ENCODE measurements at regions not wholly inside any gene's neighbourhood (a gene's known extent, or its start where the extent isn't known, plus 50 kb on each side); places are given as distances from the start of the nearest gene placed in this dataset.

DNA sequence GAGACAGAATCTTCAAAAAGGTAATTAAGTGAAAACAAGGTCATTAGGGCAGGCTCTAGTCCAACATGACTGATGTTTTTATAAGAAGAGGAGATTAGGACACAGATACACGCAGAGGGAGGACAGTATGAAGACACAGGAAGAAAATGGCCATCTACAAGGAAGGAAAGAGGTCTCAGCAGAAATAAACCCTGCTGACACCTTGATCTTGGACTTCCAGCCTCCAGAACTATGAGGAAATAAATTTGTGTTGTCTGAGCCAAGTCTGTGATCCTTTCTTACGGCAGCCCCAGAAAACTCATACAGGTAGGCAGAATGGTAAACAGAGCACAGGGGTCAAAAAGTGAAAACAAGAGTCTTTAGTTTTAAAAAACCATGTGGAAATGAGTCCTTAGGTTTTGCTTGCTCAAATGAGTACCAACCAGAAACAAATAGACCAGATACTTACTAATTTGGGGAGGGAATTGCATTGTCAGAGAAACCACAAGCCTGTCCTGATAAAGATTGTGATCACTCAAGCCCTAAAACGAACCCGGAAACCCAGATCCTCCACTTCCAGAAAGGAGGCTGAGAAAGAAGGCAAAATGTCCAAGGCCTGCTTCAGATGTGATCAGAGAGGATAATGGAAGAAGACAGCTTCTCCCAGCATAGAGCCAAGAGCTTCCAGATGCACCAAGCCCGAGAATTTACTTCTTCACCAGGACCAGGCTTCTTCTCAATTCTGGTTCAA lies 93.9 kb downstream of the DUSP6 start:
- Histone ChIP-seq H2BK15ac (ENCODE audit: low read length) (no peak overlapping the region), H3K4me1 (ENCODE audit: control insufficient read depth in 2 of 2, insufficient read depth in 1 of 2, low read depth in 1 of 2, low read length in 2 of 2) (no peaks in the 10 kb centered on the region), H2AFZ (ENCODE audit: low read length) (no peak overlapping the region), H3K27me3 (ENCODE audit: control insufficient read depth in 3 of 3, insufficient read depth in 3 of 3, low read depth in 1 of 3, low read length in 3 of 3) (no peaks in the 10 kb centered on the region), H3K4me2 (ENCODE audit: insufficient read depth, low read length, poor library complexity, severe bottlenecking) (no peak overlapping the region), H3K23ac (ENCODE audit: low read depth, low read length, poor library complexity) (no peak overlapping the region), H3K79me1 (ENCODE audit: low read depth, low read length) (no peaks in the 10 kb centered on the region), H3K27ac (replicated peaks; ENCODE audit: low read length) (no peak overlapping the region), H3K4me3 (ENCODE audit: low read length in 2 of 2) (no peak overlapping the region), H4K8ac (ENCODE audit: low read depth, low read length) (no peak overlapping the region), H4K91ac (ENCODE audit: low read depth, low read length, poor library complexity) (no peak overlapping the region), H3K18ac (ENCODE audit: low read length) (no peak overlapping the region), H3K9ac (ENCODE audit: low read depth, low read length, poor library complexity) (no peak overlapping the region), H2AK5ac (ENCODE audit: low read depth, low read length) (no peak overlapping the region), H2BK12ac (ENCODE audit: low read length) (no peak overlapping the region), H3K14ac (ENCODE audit: low read length) (no peak overlapping the region), H2BK5ac (ENCODE audit: low read length) (no peak overlapping the region), H3K9me3 (replicated peaks in 1 of 2; ENCODE audit: control insufficient read depth in 2 of 2, insufficient read depth in 1 of 2, low read depth in 1 of 2, low read length in 2 of 2) (peaks cover 0 to 10% of the 10 kb centered on the region in 2 donors), H3K4ac (ENCODE audit: low read length) (no peak overlapping the region), H2BK120ac (ENCODE audit: low read depth, low read length) (no peak overlapping the region), H3K36me3 (replicated peaks in 1 of 2; ENCODE audit: control insufficient read depth in 2 of 2, insufficient read depth in 2 of 2, low read length in 2 of 2) (no peaks in the 10 kb centered on the region)
- DNase-seq (ENCODE audit: low spot score), result no peak
- WGBS, 2 donors (ENCODE audit: extremely low coverage in 2 of 2, insufficient read length in 2 of 2, insufficient replicate concordance in 1 of 2), result no CpG with 5 or more reads among the region's 5 CpGs

DNA sequence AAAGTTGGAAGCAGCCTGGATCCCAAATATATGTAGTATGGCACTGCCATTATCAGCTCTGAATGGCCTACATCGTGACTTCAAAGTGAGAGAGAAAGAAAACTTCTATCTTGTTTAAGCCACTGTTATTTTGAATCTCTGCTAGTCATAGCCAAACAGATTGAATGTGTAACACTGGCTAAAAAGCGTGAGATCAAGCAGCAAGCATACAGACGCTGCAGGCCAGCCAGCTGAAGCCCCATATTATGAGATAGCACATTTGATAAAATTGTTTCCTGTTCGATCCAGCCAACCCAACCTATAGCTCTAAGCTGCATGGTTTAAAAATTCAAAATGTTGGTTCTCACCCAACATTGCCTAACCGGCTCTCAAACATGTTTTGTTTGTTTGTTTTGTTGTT lies 95.0 kb downstream of the DUSP6 start:
- no peak overlapping the region for H3K14ac ChIP-seq (ENCODE audit: low read length)
- H3K9ac ChIP-seq (ENCODE audit: low read depth, low read length, poor library complexity), result no peak overlapping the region
- H3K36me3 ChIP-seq (replicated peaks in 1 of 2; ENCODE audit: control insufficient read depth in 2 of 2, insufficient read depth in 2 of 2, low read length in 2 of 2), result no peaks in the 10 kb centered on the region
- H3K18ac ChIP-seq (ENCODE audit: low read length), result no peak overlapping the region
- H4K8ac ChIP-seq (ENCODE audit: low read depth, low read length), result no peak overlapping the region
- no peaks in the 10 kb centered on the region for H3K4me1 ChIP-seq (ENCODE audit: control insufficient read depth in 2 of 2, insufficient read depth in 1 of 2, low read depth in 1 of 2, low read length in 2 of 2)
- DNase-seq (ENCODE audit: low spot score), result no peak
- H3K27me3 ChIP-seq (ENCODE audit: control insufficient read depth in 3 of 3, insufficient read depth in 3 of 3, low read depth in 1 of 3, low read length in 3 of 3), result no peaks in the 10 kb centered on the region
- no peak overlapping the region for H2BK5ac ChIP-seq (ENCODE audit: low read length)
- no peak overlapping the region for H2BK15ac ChIP-seq (ENCODE audit: low read length)
- no peak overlapping the region for H3K4me3 ChIP-seq (ENCODE audit: low read length in 2 of 2)
- no peak overlapping the region for H4K91ac ChIP-seq (ENCODE audit: low read depth, low read length, poor library complexity)
- H2BK12ac ChIP-seq (ENCODE audit: low read length), result no peak overlapping the region
- no peak overlapping the region for H2AK5ac ChIP-seq (ENCODE audit: low read depth, low read length)
- H3K9me3 ChIP-seq (replicated peaks in 1 of 2; ENCODE audit: control insufficient read depth in 2 of 2, insufficient read depth in 1 of 2, low read depth in 1 of 2, low read length in 2 of 2), result peaks cover 0 to 10% of the 10 kb centered on the region in 2 donors
- H3K23ac ChIP-seq (ENCODE audit: low read depth, low read length, poor library complexity), result no peak overlapping the region
- H2AFZ ChIP-seq (ENCODE audit: low read length), result no peak overlapping the region
- H3K4me2 ChIP-seq (ENCODE audit: insufficient read depth, low read length, poor library complexity, severe bottlenecking), result no peak overlapping the region
- no peak overlapping the region for H3K4ac ChIP-seq (ENCODE audit: low read length)
- no peak overlapping the region for H3K27ac ChIP-seq (replicated peaks; ENCODE audit: low read length)
- WGBS, 2 donors (ENCODE audit: extremely low coverage in 2 of 2, insufficient read length in 2 of 2, insufficient replicate concordance in 1 of 2), result no CpG with 5 or more reads among the region's 5 CpGs
- no peak overlapping the region for H2BK120ac ChIP-seq (ENCODE audit: low read depth, low read length)
- H3K79me1 ChIP-seq (ENCODE audit: low read depth, low read length), result no peaks in the 10 kb centered on the region

DNA sequence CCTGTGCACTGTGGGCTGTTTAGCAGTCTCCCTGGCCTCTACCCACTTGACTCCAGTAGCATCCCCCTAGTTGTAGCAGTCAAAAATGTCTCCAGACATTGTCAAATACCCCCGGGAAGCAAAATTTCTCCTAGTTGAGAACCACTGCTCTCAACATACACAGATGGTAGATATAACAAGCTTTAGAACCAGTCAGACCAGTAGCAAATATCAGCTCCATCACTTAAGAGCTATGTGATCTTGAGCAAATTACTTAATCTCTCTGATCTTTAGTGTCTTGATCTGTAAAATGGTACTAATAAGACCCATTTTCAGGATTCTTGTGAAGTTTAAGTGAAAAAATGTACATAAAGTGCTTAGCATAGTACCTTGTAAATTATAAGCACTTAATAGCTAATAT lies 96.2 kb downstream of the DUSP6 start:
- Histone ChIP-seq H3K27me3 (ENCODE audit: control insufficient read depth in 3 of 3, insufficient read depth in 3 of 3, low read depth in 1 of 3, low read length in 3 of 3) (no peaks in the 10 kb centered on the region), H3K23ac (ENCODE audit: low read depth, low read length, poor library complexity) (no peak overlapping the region), H3K4me2 (ENCODE audit: insufficient read depth, low read length, poor library complexity, severe bottlenecking) (no peak overlapping the region), H2BK120ac (ENCODE audit: low read depth, low read length) (no peak overlapping the region), H3K4ac (ENCODE audit: low read length) (no peak overlapping the region), H3K36me3 (replicated peaks in 1 of 2; ENCODE audit: control insufficient read depth in 2 of 2, insufficient read depth in 2 of 2, low read length in 2 of 2) (no peaks in the 10 kb centered on the region), H3K27ac (replicated peaks; ENCODE audit: low read length) (no peak overlapping the region), H2AK5ac (ENCODE audit: low read depth, low read length) (no peak overlapping the region), H3K14ac (ENCODE audit: low read length) (no peak overlapping the region), H4K91ac (ENCODE audit: low read depth, low read length, poor library complexity) (no peak overlapping the region), H3K79me1 (ENCODE audit: low read depth, low read length) (no peaks in the 10 kb centered on the region), H3K9me3 (replicated peaks in 1 of 2; ENCODE audit: control insufficient read depth in 2 of 2, insufficient read depth in 1 of 2, low read depth in 1 of 2, low read length in 2 of 2) (peaks cover 0 to 10% of the 10 kb centered on the region in 2 donors), H4K8ac (ENCODE audit: low read depth, low read length) (no peak overlapping the region), H3K4me1 (ENCODE audit: control insufficient read depth in 2 of 2, insufficient read depth in 1 of 2, low read depth in 1 of 2, low read length in 2 of 2) (no peaks in the 10 kb centered on the region), H3K4me3 (ENCODE audit: low read length in 2 of 2) (no peak overlapping the region), H2BK12ac (ENCODE audit: low read length) (no peak overlapping the region), H3K18ac (ENCODE audit: low read length) (no peak overlapping the region), H3K9ac (ENCODE audit: low read depth, low read length, poor library complexity) (no peak overlapping the region), H2BK5ac (ENCODE audit: low read length) (no peak overlapping the region), H2AFZ (ENCODE audit: low read length) (no peak overlapping the region), H2BK15ac (ENCODE audit: low read length) (no peak overlapping the region)
- DNase-seq (ENCODE audit: low spot score), result no peak
- no CpG with 5 or more reads among the region's 1 CpG for WGBS, 2 donors (ENCODE audit: extremely low coverage in 2 of 2, insufficient read length in 2 of 2, insufficient replicate concordance in 1 of 2)

DNA sequence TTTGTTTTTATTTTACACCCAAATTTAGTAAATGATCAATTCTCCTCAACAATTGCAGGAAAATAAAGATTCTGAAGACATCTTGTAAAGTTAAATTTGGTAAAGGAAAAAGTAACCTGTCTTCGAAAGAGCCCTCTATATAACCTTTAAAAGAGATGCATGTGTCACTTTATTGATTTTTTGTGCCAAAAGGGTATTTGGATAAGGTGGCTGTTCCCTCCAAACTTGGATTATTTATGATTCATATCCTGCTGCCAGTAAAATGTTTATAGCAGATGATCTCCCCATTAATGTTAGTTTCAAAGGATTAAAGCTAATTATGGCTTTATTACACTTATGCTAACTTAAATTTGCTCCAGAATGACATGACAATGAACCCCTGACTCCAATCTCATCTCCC lies 98.8 kb downstream of the DUSP6 start:
- Histone ChIP-seq H3K36me3 (replicated peaks in 1 of 2; ENCODE audit: control insufficient read depth in 2 of 2, insufficient read depth in 2 of 2, low read length in 2 of 2) (no peaks in the 10 kb centered on the region), H3K4me3 (ENCODE audit: low read length in 2 of 2) (no peak overlapping the region), H4K91ac (ENCODE audit: low read depth, low read length, poor library complexity) (no peak overlapping the region), H3K9me3 (replicated peaks in 1 of 2; ENCODE audit: control insufficient read depth in 2 of 2, insufficient read depth in 1 of 2, low read depth in 1 of 2, low read length in 2 of 2) (peaks cover 0 to 9% of the 10 kb centered on the region in 2 donors), H4K8ac (ENCODE audit: low read depth, low read length) (no peak overlapping the region), H3K27me3 (ENCODE audit: control insufficient read depth in 3 of 3, insufficient read depth in 3 of 3, low read depth in 1 of 3, low read length in 3 of 3) (no peaks in the 10 kb centered on the region), H3K27ac (replicated peaks; ENCODE audit: low read length) (no peak overlapping the region), H3K18ac (ENCODE audit: low read length) (no peak overlapping the region), H3K79me1 (ENCODE audit: low read depth, low read length) (no peaks in the 10 kb centered on the region), H2AK5ac (ENCODE audit: low read depth, low read length) (no peak overlapping the region), H2BK5ac (ENCODE audit: low read length) (no peak overlapping the region), H3K14ac (ENCODE audit: low read length) (no peak overlapping the region), H2BK15ac (ENCODE audit: low read length) (no peak overlapping the region), H2BK120ac (ENCODE audit: low read depth, low read length) (no peak overlapping the region), H3K23ac (ENCODE audit: low read depth, low read length, poor library complexity) (no peak overlapping the region), H3K4me1 (ENCODE audit: control insufficient read depth in 2 of 2, insufficient read depth in 1 of 2, low read depth in 1 of 2, low read length in 2 of 2) (no peaks in the 10 kb centered on the region), H3K4ac (ENCODE audit: low read length) (no peak overlapping the region), H3K9ac (ENCODE audit: low read depth, low read length, poor library complexity) (no peak overlapping the region), H2AFZ (ENCODE audit: low read length) (no peak overlapping the region), H3K4me2 (ENCODE audit: insufficient read depth, low read length, poor library complexity, severe bottlenecking) (no peak overlapping the region), H2BK12ac (ENCODE audit: low read length) (no peak overlapping the region)
- no peak for DNase-seq (ENCODE audit: low spot score)
- no CpG with 5 or more reads among the region's 1 CpG for WGBS, 2 donors (ENCODE audit: extremely low coverage in 2 of 2, insufficient read length in 2 of 2, insufficient replicate concordance in 1 of 2)

Measured in neuronal stem cell (in vitro differentiated cells).